HPDE6-E6E7 (cell line): ENCODE measurements at regions not wholly inside any gene's neighbourhood (a gene's known extent, or its start where the extent isn't known, plus 50 kb on each side); places are given as distances from the start of the nearest gene placed in this dataset.

ENCODE experiments used
- DNase-seq: peaks from one replicate; pipeline ENCODE4 v3.0.0; 2011; ENCODE audit warnings: missing footprints; ENCODE audit errors: extremely low spot score

DNA sequence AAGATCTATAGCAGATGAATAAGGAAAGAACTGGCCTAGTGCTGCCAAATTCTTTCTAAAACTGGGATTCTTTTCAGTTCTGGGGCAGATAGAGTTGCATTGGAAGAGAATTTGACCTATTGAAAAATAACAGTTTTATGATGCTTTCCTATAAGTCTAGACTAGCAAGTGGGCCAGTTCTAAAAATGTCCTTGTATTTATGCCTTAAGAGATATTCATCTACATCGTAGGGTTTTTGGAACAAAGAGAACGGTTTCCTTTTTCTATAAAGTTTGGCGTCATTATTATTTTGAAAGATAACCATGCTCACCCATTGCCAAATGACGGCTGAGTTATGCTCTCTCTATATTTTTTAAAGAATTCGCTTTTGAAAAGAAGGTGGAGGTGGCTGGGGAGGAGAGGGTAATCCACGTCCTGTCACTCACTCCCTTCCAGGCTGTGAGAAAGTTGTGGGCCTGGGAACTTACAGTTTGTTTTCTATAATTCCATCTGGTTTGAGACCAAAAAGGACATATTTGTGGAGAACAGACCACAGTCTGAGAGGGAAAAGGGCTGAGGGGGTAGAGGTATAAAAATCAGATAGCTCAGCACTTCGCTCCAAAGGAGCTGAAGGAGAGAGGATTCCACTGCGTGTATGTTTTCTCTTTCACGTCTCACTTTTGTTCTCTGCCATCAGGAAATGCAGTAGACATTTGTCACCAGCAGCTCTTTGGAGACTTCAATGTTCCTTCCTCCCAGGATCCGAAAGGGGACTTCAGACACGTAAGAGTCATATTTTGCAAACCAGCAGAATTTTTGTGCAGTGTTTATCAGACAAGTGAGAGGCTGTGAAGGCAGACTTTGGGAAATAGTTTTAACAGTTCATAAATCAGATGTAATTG lies 281.9 kb upstream of the FN1 start:
- no peak for DNase-seq

DNA sequence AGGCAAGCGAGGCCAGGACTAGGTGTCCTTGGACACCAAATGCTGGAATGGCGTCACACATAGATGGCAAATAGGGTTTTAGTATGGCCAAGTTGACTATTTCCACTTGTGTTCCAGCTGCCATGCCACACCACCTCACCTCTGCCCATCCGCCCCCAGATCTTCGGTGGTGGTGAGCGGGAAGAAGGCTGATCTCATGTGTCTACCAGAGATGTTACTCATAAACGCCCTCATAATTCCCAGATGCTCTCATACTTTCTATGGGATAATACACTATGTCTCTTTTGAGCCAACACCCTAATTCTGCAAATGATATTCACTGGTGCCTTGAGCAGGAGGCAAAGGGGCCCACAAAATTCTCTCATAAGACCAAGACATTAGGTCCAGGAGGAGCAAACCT lies 281.1 kb upstream of the FN1 start:
- no peak for DNase-seq

DNA sequence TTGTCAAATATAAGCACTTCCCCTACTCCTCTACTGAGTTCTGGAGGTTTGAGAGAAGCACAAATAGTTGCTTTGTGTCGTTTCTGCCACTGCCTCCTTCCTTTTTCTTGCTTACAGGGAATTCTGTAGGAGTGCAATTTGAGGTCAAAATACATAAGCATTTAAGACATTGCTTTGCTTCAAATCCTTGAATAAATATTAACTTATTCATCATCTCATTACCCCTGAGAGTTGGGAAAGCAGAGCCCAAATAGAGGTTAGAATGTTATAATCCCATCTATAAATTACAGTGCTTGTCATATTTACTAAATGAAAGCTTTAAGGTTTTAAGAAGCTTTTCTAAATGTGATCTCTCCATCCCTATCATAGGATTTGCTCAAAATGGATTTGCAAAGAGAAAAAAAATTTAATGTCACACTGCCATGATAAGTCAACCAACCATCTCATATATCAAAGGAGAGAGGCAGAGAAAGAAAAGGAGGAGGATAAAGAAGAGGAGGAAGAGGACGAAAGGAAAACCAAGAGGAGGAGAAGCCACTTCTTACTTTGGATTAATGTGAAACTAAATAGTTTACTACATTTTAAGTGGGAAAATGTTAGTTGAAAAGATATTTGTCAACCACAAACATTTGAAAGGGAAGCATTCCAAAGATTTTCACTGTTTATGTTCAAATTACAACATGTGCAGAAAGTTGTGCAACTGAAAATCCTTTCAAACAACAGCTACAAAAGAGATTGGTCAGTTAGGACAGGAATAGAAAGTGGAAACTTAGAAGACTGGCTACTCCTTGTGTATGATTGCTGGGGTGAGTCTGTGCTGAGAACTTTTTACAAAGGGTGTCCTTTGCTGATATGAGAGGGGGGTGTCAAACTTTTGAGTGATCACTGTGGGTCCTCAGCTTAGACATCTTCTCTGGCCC lies 277.3 kb upstream of the FN1 start:
- DNase-seq = no peak

DNA sequence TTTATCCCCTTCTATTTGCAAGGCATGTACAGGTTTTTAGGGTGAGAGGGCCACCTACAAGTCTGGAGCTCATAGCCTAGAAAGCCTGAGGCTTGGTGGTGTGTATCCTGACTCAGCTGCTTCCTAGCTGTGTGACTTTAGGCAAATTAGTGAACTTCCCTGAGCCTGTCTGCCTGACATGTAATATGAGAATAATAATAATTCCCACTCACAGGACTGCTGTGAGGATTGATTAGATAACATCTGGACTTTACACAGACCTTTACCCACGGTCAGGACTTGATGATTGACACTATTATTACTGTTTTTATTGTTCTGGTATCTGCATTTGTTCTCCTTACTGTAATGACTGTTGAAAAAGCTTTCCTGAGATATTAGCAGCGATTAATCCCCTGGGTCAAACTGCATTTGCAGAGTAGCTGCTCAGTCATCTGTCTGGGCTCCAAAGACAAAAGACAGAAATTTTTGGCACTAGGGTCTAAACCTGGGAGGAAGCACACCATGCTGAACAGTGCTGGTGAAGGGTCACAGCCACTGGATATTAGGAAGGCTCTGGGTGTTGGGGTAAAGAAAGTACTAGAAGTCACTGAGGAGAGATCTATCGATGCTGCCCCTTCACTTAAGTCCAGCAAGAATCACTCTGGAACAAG lies 276.5 kb upstream of the FN1 start:
- DNase-seq = no peak

DNA sequence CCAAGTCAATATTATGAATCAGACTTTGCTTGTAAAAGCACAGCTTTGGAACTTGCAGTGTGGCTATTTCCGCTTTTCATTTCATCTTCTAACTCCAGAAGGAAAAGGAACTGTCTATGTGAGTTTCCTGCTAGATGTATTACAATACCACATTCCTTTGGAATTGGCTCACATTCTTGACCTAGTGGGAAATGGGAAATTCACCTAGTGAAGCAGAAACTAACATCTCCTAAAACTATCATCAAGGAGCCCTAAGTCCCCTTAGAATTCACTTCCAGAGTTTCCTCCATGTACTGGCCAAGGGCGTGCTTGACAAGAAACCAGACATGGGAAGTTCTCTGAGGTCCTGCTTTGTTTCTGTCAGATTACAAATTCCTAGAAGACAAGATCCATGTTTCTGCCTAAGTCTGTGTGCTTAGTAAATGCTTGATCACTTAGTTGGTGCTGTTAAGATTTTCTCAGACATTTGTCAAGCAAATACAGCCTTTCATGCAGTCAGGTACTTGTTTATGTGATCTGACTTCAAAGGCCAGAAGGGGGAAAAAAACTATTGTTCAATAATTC lies 275.7 kb upstream of the FN1 start:
- no peak for DNase-seq

DNA sequence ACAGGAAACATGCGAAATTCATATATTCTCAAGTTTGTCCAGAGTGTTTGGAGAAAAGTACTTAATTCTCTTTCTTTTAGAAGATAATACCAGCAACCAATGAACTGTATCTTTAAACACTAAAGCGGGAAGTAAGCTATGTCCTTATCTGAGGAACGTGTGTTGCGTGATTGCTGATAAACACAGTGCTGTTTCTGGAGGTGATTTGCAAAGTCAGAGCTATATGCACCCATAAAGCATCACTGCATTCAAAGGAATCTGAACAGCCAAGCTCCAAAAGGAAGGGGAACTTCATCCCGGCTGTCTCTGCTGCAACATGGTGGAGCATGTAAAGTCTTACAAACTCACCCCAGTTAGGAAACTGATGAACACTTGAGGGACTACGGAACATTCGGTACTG lies 271.7 kb upstream of the FN1 start:
- no peak for DNase-seq

DNA sequence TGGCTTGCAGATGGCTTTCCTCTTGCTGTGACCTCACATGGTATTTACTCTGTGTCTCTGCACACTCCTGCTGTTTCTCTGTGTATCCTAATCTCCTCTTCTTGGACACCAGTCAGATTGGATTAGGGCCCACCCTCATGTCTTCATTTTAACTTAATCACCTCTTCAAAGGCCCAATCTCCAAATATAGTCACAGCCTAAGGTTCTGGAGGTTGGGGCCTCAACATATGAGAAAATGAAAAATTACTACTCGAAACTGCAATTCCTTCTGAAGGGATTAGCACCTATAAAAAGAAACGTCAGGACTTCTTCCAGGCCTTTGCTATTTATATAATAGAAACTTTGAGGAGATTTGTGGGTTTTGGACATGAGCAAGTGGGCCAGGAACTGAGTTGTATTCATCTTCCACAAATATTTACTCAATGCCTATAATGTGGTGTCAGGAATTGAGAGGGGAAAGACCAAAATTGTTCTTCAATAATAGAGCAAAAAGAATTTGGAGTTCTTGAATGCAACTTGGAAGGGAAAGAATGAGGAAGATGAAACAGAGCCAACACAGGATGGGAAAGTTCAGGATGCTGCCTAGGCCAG lies 270.0 kb upstream of the FN1 start:
- DNase-seq = no peak

DNA sequence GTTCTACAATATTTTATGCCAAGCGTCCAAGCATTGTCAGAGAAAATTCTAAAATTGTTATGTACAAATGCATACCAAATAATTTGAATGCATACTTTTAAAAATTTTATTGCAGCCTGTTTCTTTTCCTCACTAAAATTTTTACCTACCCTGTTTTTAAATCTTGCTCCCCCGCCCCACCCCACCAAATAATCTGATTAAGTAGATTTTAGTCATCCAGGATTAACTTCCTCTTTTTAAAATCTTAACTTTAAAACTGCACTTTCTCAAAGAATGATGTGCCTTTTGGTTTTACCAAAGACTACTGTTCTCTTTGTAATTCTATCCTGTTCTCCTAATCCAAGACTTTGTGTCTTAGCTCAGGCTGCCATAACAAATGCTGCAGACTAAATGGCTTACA lies 269.4 kb upstream of the FN1 start:
- no peak for DNase-seq

DNA sequence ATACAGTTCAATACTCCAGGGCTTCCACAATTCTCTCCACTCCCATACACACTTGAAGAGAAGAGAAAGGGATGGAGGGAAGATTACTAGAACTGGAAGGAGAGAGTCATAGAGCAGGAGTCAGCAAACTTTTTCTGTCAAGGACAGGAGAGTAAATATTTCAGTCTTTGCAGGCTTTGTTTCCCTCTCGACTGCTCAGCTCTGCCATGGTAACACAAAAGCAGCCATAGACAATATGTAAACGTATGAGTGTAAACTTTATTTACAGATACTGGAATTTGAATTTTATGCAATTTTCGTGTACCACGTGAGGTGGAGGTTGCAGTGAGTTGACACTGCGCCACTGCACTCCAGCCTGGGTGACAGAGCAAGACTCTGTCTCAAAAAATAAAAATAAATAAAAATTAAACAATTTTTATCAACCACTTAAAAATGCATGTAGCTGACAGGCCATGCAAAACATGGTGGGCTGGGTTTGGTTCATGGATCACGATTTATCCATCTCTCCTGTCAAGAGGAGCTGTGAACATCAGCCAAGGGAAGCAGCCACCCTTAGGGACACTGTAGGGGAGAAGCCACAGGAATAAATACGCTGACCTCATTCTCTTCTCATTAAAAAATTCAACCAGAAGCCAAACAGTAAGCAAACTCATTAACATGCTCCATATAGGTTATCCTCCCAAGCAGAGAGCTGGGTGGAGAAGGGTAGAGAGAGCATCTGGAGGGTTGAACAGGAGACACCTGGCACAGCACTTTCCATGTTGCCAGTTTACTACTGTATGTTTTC lies 266.4 kb upstream of the FN1 start:
- no peak for DNase-seq

DNA sequence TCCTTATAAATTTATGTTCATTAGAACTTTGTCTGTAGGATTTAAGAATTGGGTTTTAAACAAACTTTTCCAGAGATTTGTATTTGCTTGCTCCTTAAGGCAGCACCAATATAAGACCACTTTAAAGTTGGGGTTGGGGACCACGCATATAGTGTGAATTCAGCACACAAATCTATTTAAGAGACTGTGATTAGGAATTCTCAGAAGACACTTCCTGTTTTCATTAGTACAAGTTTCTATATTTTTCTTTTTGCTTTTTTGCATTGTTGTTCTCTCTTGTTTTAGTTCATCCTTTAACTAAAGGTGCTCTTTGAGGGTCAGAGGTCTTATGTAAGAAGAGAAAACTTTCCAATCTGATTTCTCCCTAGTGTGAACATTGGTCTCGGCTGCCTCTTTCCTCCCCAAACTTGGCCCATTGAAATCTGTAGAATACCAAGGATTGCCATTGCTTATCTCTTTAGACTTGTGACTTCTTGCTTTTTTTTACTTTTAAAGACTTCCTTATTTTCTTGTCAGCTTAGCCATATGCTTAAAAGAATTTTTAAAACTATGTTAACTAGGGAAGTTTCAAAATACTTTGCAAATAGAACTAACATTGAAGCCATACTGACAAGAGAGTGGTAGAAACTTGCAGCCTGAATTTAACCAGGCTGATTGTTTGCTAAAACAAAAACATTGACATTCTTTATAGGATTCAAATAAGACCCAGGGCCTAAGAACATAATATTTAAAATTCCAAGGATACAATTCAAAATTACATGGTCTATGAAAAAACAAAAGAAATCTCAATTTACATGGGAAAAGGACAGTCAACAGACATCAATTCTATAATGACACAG lies 264.1 kb upstream of the FN1 start:
- DNase-seq = no peak

DNA sequence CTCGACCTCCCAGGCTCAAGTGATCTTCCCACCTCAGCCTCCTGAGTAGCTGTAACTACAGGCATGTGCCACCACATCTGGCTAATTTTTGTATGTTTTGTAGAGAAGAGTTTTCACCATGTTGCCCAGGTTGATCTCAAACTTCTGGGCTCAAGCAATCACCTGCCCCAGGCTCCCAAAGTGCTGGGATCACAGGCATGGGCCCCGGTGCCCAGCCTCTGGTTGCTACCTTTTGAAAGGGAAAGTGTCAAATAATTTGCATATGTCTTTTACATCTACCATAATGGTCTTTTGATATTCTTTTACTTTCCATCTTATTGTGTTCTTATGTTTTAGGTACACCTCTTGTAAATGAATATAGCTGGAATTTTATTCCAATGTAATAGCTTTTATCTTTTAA lies 263.1 kb upstream of the FN1 start:
- no peak for DNase-seq

DNA sequence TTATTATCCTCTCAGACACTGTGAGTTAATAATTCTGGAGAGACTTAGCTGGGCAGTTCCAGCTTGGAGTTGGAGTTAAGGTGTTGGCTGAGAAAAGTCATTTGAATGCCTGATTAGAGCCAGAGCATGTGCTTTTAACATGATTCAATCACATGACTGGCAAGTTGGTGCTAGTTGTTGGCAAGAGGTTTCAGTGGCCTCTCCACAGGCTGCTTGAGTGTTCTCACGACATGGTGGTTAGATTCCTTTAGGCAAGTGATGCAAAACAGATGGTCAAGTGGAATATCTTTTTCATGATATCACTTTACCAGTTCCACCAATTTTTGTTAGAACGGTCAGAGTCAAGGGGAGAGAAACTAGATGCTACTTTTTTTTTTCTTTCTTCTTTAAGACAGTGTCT lies 262.7 kb upstream of the FN1 start:
- no peak for DNase-seq

DNA sequence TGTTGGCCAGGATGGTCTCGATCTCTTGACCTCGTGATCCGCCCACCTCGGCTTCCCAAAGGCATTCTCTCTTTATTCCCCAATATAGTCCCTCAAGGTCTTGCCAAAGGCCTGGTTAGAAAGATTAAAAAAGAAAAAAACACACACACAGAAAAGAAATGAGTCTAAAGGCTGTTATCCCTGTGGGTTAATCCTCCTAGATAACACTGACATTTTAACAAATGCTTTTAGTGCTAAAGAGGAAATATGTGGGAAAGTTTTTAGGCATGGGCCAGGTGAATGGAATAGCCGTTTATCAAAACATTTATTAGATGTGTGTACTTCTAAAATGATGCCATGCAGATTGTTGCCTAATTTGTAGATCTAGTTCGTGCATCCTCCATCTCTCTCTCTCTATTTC lies 261.6 kb upstream of the FN1 start:
- DNase-seq = no peak

DNA sequence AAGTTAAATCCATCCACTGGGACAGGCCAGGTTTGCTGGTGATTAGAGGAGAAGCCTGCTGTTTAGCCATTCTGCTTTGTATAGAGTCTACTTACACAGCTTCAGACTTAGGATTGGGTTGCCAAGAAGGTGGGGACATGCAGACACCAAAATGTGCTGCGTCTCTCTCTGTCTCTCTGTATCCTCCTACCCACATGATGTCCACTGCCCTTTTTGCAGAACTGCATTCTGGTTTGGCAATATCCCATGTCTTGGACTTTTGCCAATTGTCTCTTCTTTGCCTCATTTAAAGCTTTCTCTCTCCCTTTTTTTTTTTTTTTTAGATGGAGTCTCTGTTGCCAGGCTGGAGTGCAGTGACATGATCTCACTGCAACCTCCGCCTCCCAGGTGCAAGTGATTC lies 261.1 kb upstream of the FN1 start:
- no peak for DNase-seq

DNA sequence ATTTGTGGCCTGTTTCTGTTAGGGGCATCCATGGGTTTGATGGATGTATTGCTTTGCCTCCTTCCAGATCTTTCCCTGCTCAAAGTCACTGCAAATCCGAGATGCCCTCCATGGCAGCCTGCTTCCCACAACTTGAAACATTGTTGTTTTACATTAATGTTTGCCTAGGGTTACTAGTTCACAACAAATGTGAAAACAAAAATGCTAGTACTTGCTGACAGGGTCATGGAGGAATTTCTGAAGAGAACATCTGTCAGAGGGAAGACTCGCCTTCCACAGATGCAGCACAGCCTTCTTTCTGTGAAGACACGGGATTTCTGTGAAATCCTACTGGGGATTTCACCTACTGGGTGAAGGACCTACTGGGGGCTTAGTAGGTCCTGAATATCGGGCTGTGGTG lies 260.0 kb upstream of the FN1 start:
- DNase-seq = no peak

DNA sequence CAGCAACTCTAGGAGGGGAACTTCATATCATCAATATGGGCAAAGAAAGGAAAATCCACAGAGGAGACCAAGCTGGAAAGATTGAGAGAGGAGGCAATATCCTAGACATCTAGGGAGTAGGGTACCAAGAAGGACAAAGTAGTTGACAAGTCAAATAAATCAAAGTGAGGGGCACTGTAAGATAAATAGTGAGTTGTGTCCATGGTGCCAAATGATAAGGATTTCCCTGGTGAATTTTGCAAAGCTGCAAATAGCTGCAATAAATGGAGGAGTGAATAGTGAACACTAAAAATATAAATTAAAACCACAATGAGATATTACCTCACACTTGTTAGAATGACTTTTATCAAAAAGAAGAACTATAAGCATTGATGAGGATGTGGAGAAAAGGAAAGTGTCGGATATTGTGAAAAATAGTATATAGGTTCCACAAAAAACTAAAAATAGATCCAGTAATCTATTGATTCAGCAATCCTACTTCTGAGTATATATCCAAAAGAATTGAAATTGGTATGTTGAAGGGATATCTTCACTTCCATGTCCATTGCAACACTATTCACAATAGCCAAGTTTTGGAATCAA lies 258.2 kb upstream of the FN1 start:
- DNase-seq = no peak

DNA sequence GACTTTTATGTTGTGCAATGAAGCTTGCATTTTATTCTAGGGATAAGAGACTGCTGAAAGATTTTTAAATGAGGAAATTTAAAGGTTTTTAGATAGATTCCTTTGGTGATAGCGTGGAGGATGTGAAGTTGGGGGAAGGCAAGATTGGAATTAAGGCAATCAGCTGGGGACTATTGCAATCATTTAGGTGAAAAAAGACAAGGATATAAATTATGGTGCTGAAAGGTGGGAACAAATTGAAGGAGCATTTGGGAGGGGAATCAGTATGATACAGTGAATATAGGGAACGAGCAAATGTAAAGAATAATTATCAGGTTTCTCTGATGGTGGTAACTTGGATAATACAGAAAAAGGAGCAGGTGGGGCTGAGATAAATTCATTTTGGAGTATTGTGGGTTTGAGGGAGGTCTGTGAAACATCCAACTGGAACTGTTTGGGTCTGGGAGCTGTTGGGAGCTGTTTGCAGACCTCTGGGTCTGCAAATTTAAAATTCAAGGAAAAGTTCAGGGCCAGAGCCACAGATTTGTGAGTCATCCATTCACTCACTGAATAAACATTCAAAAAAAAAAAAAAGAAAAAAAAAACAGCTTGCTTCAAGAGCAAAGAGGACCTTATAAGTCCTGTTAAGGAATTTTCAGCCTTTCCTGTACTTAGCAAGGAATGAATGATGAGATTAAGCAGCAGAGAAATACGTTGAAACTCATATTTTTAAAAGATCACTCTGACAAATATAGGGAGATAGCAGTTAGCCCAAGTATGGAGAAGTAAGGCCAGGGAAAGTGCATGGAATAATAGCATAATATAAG lies 257.5 kb upstream of the FN1 start:
- peak; percentile 25 for DNase-seq

DNA sequence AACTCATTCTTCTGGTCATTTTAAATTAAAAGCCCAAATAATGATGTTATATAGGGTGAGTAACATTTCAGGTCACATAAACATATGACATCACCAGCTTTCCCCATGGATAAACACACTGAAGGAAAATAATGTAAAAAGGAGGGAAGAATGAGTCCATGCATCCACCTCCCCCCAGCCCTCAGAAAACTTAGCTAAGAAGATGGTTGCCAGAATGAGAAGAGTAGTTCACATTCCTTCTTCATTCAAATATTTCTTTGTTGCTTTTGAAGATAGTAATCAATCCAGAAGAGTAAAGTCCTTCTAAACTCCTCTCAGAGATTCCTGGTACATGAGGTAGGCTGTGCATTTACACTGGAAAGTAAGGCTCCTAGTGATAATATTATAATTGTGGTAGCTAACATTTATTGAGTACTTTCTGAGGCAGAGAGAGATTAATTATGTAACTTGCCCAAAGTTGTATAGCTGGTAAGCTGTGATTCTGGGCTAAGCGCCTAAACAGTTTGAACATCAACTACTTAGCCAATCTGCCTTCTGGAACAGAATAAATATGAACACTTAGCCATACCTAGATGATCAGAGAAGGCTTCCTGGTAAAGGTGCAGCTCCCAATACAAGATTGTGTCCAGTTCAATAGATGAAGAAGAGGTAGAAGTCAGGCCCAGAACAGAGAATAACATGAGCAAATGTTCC lies 256.7 kb upstream of the FN1 start:
- no peak for DNase-seq
